H1 (cell line): ENCODE measurements at regions not wholly inside any gene's neighbourhood (a gene's known extent, or its start where the extent isn't known, plus 50 kb on each side); places are given as distances from the start of the nearest gene placed in this dataset.
A peak's percentile ranks its signal among the peaks of the same experiment; 100 is the strongest.

Experiments
- CTCF ChIA-PET: fragments of 300-600 bp; sonication (Branson Sonifier 250); formaldehyde crosslinking; loops from one replicate; lab custom pipeline; 2021; ENCODE audit not compliant: partially characterized antibody; lab: Charles Lee
- POLR2A ChIA-PET: fragments of 300-600 bp; sonication (Branson Sonifier 250); formaldehyde crosslinking; loops from one replicate; lab custom pipeline; 2021; ENCODE audit warnings: inconsistent platforms; ENCODE audit not compliant: partially characterized antibody; lab: Charles Lee
- DNase-seq, 2 experiments: peaks; one replicate each; pipeline versions ENCODE4 v3.0.0 to v3.0.0-alpha.2; 2010 to 2022; ENCODE audit warnings: low spot score in 2 of 2, low read depth in 1 of 2, mixed read lengths in 1 of 2
- FAIRE-seq: peaks from 2 replicates; lab custom pipeline; 2011; peaks lifted over from hg19 to GRCh38; lab: Jason Lieb, UNC
- H2AFZ ChIP-seq: 2 replicates; pipeline ENCODE4 v1.8.1; 2012; ENCODE audit warnings: low read length, inconsistent platforms
- H2AK5ac ChIP-seq: 2 replicates; pipeline ENCODE4 v1.6.1; 2013; ENCODE audit warnings: low read depth, low read length
- H2BK120ac ChIP-seq: replicated peaks from 2 replicates; pipeline ENCODE3; 2013; ENCODE audit warnings: low read depth, low read length, inconsistent platforms
- H2BK12ac ChIP-seq: 2 replicates; pipeline ENCODE4 v1.6.1; 2013; ENCODE audit warnings: low read depth, low read length
- H2BK15ac ChIP-seq: 2 replicates; pipeline ENCODE4 v1.6.1; 2013; ENCODE audit warnings: low read length
- H2BK20ac ChIP-seq: 2 replicates; pipeline ENCODE4 v1.6.1; 2013; ENCODE audit warnings: low read length
- H2BK5ac ChIP-seq: 2 replicates; pipeline ENCODE4 v1.6.1; 2013; ENCODE audit warnings: low read depth, low read length
- H3K14ac ChIP-seq: 2 replicates; pipeline ENCODE4 v1.6.1; 2013; ENCODE audit warnings: inconsistent platforms; ENCODE audit not compliant: insufficient read length
- H3K18ac ChIP-seq: 2 replicates; pipeline ENCODE4 v1.6.1; 2013; ENCODE audit warnings: low read length; ENCODE audit errors: extremely low read depth
- H3K23ac ChIP-seq: 2 replicates; pipeline ENCODE4 v1.6.1; 2013; ENCODE audit warnings: inconsistent platforms; ENCODE audit not compliant: insufficient read length
- H3K23me2 ChIP-seq: 2 replicates; pipeline ENCODE4 v1.6.1; 2013; ENCODE audit warnings: low read depth, low read length
- H3K27ac ChIP-seq: 2 replicates; pipeline ENCODE4 v1.6.1; 2011; ENCODE audit warnings: low read depth, low read length, inconsistent platforms
- H3K27me3 ChIP-seq, 4 experiments: replicated peaks in 1 of 4; 1 replicate in 1 of 4; 2 replicates in 3 of 4; pipeline versions ENCODE4 v1.6.1 to v1.8.1; 2011 to 2013; ENCODE audit warnings: low read length in 3 of 4, mild to moderate bottlenecking in 3 of 4, inconsistent platforms in 2 of 4, mixed read lengths in 2 of 4, moderate library complexity in 1 of 4; ENCODE audit not compliant: control insufficient read depth in 3 of 4, insufficient read depth in 3 of 4; ENCODE audit errors: extremely low read depth in 1 of 4
- H3K36me3 ChIP-seq, 4 experiments: 2 replicates each; pipeline versions ENCODE4 v1.6.1 to v1.8.1; 2011 to 2013; ENCODE audit warnings: mild to moderate bottlenecking in 4 of 4, low read length in 3 of 4, moderate library complexity in 2 of 4, control low read depth in 1 of 4, inconsistent platforms in 1 of 4; ENCODE audit not compliant: insufficient read depth in 4 of 4, control insufficient read depth in 2 of 4
- H3K4ac ChIP-seq: replicated peaks from 2 replicates; pipeline ENCODE3; 2013; ENCODE audit warnings: low read length, low read depth, mixed read lengths, inconsistent platforms; ENCODE audit not compliant: insufficient read length
- H3K4me1 ChIP-seq, 4 experiments: replicated peaks in 1 of 4; 1 replicate in 1 of 4; 2 replicates in 3 of 4; pipeline versions ENCODE4 v1.6.1 to v1.8.1; 2011 to 2013; ENCODE audit warnings: low read length in 3 of 4, inconsistent platforms in 2 of 4, mixed read lengths in 1 of 4; ENCODE audit not compliant: insufficient read depth in 4 of 4, control insufficient read depth in 3 of 4
- H3K4me2 ChIP-seq, 2 experiments: 2 replicates each; pipeline versions ENCODE4 v1.6.1 to v1.8.1; 2011 to 2013; ENCODE audit warnings: low read depth in 2 of 2, low read length in 2 of 2, control low read depth in 1 of 2, inconsistent platforms in 1 of 2, mild to moderate bottlenecking in 1 of 2; ENCODE audit not compliant: insufficient read depth in 1 of 2
- H3K4me3 ChIP-seq, 4 experiments: fragments of 200-600, 300-600 bp in 1 of 4; sonication (generic), shearing (Covaris generic), sonication (Bioruptor Twin) in 1 of 4; 2 replicates each; pipeline versions ENCODE4 v1.5.1 to v1.8.1; 2011 to 2016; ENCODE audit warnings: low read length in 4 of 4, low read depth in 3 of 4, control low read depth in 2 of 4, inconsistent platforms in 2 of 4, mild to moderate bottlenecking in 2 of 4, mixed read lengths in 1 of 4, moderate library complexity in 1 of 4; ENCODE audit not compliant: insufficient read depth in 2 of 4; ENCODE audit errors: extremely low read depth in 1 of 4
- H3K56ac ChIP-seq: replicated peaks from 2 replicates; pipeline ENCODE3; 2013; ENCODE audit warnings: low read depth, mild to moderate bottlenecking, mixed read lengths, low read length, inconsistent platforms; ENCODE audit not compliant: insufficient read length
- H3K79me1 ChIP-seq: 2 replicates; pipeline ENCODE4 v1.6.1; 2013; ENCODE audit warnings: low read depth, low read length, control low read depth
- H3K79me2 ChIP-seq, 2 experiments: 2 replicates each; pipeline versions ENCODE4 v1.6.1 to v1.8.1; 2012 to 2013; ENCODE audit warnings: low read length in 2 of 2, mild to moderate bottlenecking in 2 of 2, inconsistent platforms in 1 of 2; ENCODE audit not compliant: insufficient read depth in 2 of 2, control insufficient read depth in 1 of 2
- H3K9ac ChIP-seq, 4 experiments: replicated peaks in 1 of 4; 1 replicate in 1 of 4; 2 replicates in 3 of 4; pipeline versions ENCODE4 v1.6.1 to v1.8.1; 2011 to 2013; ENCODE audit warnings: low read depth in 3 of 4, low read length in 3 of 4, control low read depth in 2 of 4, mild to moderate bottlenecking in 2 of 4, moderate library complexity in 2 of 4, inconsistent platforms in 1 of 4; ENCODE audit errors: extremely low read depth in 1 of 4
- H3K9me3 ChIP-seq, 2 experiments: 2 replicates each; pipeline versions ENCODE4 v1.6.1 to v1.8.1; 2012 to 2013; ENCODE audit warnings: mild to moderate bottlenecking in 2 of 2, moderate library complexity in 2 of 2, control low read depth in 1 of 2, inconsistent platforms in 1 of 2, low read depth in 1 of 2, low read length in 1 of 2, mixed read lengths in 1 of 2; ENCODE audit not compliant: insufficient read depth in 2 of 2
- H4K20me1 ChIP-seq, 2 experiments: replicated peaks in 1 of 2; 2 replicates each; pipeline versions ENCODE3 to v1.8.1; 2011 to 2013; ENCODE audit warnings: inconsistent platforms in 2 of 2, low read length in 2 of 2, mild to moderate bottlenecking in 1 of 2; ENCODE audit not compliant: insufficient read depth in 2 of 2, control insufficient read depth in 1 of 2
- H4K5ac ChIP-seq: 2 replicates; pipeline ENCODE4 v1.6.1; 2013; ENCODE audit warnings: low read length, low read depth, mixed read lengths, inconsistent platforms; ENCODE audit not compliant: insufficient read length
- H4K8ac ChIP-seq: 2 replicates; pipeline ENCODE4 v1.8.0; 2013; ENCODE audit warnings: mild to moderate bottlenecking, moderate library complexity, low read length, inconsistent platforms; ENCODE audit not compliant: insufficient read depth; ENCODE audit errors: extremely low read depth
- H4K91ac ChIP-seq: replicated peaks from 2 replicates; pipeline ENCODE3; 2013; ENCODE audit warnings: low read length, mixed read lengths, inconsistent platforms; ENCODE audit not compliant: insufficient read length
- CBX5 ChIP-seq: fragments of 300-800, 300-1000 bp; sonication (generic); IDR thresholded peaks from 2 replicates; pipeline ENCODE4 v1.7.1; 2016; ENCODE audit warnings: antibody characterized with exemption, low read length, low read depth
- CHD1 ChIP-seq: IDR thresholded peaks from 2 replicates; pipeline ENCODE4 v1.6.1; 2012; ENCODE audit warnings: low read depth, low read length, improper control_type of control experiment
- RBBP5 ChIP-seq: IDR thresholded peaks from 2 replicates; pipeline ENCODE4 v1.7.1; 2012; ENCODE audit warnings: low read depth, mild to moderate bottlenecking, inconsistent platforms, low read length, moderate library complexity, borderline replicate concordance
- RNF2 ChIP-seq: fragments of 200-900, 300-1000 bp; sonication (generic); IDR thresholded peaks from 2 replicates; pipeline ENCODE4 v1.7.1; 2016; ENCODE audit warnings: borderline replicate concordance, low read depth, mild to moderate bottlenecking, antibody characterized with exemption, low read length; ENCODE audit not compliant: poor library complexity, severe bottlenecking; ENCODE audit errors: missing control alignments
- SP1 ChIP-seq: IDR thresholded peaks from 2 replicates; pipeline ENCODE4 v1.6.1; 2011; ENCODE audit warnings: low read depth, low read length
- SP4 ChIP-seq: IDR thresholded peaks from 2 replicates; pipeline ENCODE4 v1.6.1; 2012; ENCODE audit warnings: low read length, inconsistent platforms
- SUZ12 ChIP-seq: fragments of 200-600 bp; sonication (generic); IDR thresholded peaks from 2 replicates; pipeline ENCODE4 v1.6.1; 2012; ENCODE audit warnings: mild to moderate bottlenecking, inconsistent platforms, low read length, moderate library complexity, mixed read lengths
- TBP ChIP-seq: IDR thresholded peaks from 2 replicates; pipeline ENCODE4 v1.6.1; 2011; ENCODE audit warnings: low read depth, low read length, improper control_type of control experiment
- WGBS, 2 experiments: shearing (Covaris generic) in 1 of 2; methylation state at CpG; one replicate each; pipeline versions ENCODE4 v1.1.6 to v1.1.7; 2013 to 2015; ENCODE audit warnings: low lambda C conversion rate in 2 of 2, mixed read lengths in 2 of 2, inconsistent platforms in 1 of 2, low coverage in 1 of 2, missing lambda C conversion rate in 1 of 2; ENCODE audit not compliant: insufficient replicate concordance in 2 of 2, insufficient coverage in 1 of 2, insufficient read length in 1 of 2; ENCODE audit errors: extremely low coverage in 1 of 2, missing lambda C conversion rate in 1 of 2; 5-methylcytosine and 5-hydroxymethylcytosine counted together

DNA sequence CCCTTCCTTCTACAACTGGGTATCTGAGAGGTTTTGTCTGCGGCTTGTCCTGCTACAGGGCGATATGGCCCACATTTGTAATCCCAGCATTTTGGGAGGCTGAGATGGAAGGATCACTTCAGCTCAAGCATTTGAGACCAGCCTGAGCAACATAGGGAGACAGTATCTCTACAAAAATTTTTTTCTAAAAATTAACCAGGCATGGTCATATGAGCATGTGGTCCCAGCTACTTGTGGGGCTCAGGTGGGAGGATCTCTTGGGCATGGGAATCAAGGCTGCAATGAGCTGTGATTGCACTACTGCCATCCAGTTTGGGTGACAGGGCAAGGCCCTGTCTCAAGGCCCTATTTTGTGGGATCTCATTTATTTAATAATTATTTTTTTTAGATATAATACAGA lies 420.6 kb upstream of the PABPC4L start:
- POLR2A ChIA-PET: no interaction called here
- no peak overlapping the region for H2BK15ac ChIP-seq
- no peak overlapping the region for H3K4ac ChIP-seq
- H4K5ac ChIP-seq: no peak overlapping the region
- no peaks in the 10 kb centered on the region for H4K20me1 ChIP-seq
- no peaks in the 10 kb centered on the region for H3K79me1 ChIP-seq
- no peak overlapping the region for H3K9ac ChIP-seq
- H3K56ac ChIP-seq: no peak overlapping the region
- no peak overlapping the region for H4K8ac ChIP-seq
- H3K79me2 ChIP-seq: no peaks in the 10 kb centered on the region
- peak overlapping the region; percentile 92 for H2BK5ac ChIP-seq
- H3K4me1 ChIP-seq: peaks cover 0 to 13% (median 6%) of the 10 kb centered on the region in 4 experiments; a peak in 4 of 7 replicates
- H2AK5ac ChIP-seq: no peak overlapping the region
- 0 out of 2 replicates have a peak overlapping the region, but pooled peaks have one; percentile 12 for H2BK12ac ChIP-seq
- peak overlapping the region; percentile 13; the same call in 1 of the 2 replicates for H3K18ac ChIP-seq
- no peak overlapping the region for H2AFZ ChIP-seq
- DNase-seq: no peak
- no peak overlapping the region for H3K4me2 ChIP-seq
- CTCF ChIA-PET: interaction anchor here (0.8 kb wide), 1 partner anchor 9 kb away, joined by 4 read pairs; no protein-coding TSS in a partner anchor
- no peak overlapping the region for H3K4me3 ChIP-seq
- 97% methylated on average over 2 of the region's 2 CpGs; no CpG with 5 or more reads in 1 of the 2 experiments for WGBS, 2 experiments
- FAIRE-seq: no peak
- H3K36me3 ChIP-seq: no peaks in the 10 kb centered on the region
- no peak overlapping the region for H3K27ac ChIP-seq
- peak overlapping the region; percentile 72 for H2BK120ac ChIP-seq
- no peak overlapping the region for H3K14ac ChIP-seq
- no peaks in the 10 kb centered on the region for H3K23me2 ChIP-seq
- H3K23ac ChIP-seq: no peak overlapping the region
- no peaks in the 10 kb centered on the region for H3K27me3 ChIP-seq
- H2BK20ac ChIP-seq: peak overlapping the region; percentile 89; the same call in 1 of the 2 replicates
- TF ChIP-seq RBBP5: no peak
- no peak for TF ChIP-seq SUZ12
- TF ChIP-seq SP4: no peak
- TF ChIP-seq TBP: no peak
- TF ChIP-seq RNF2: no peak
- TF ChIP-seq CBX5: no peak
- TF ChIP-seq SP1: no peak
- TF ChIP-seq CHD1: no peak
- peak overlapping the region; percentile 89 for H4K91ac ChIP-seq
- H3K9me3 ChIP-seq: no peaks in the 10 kb centered on the region
